Type B pancreatic cell (in vitro differentiated cells): ENCODE measurements at regions not wholly inside any gene's neighbourhood (a gene's known extent, or its start where the extent isn't known, plus 50 kb on each side); places are given as distances from the start of the nearest gene placed in this dataset.

ENCODE experiments used
- DNase-seq: peaks from one replicate; pipeline ENCODE4 v3.0.0; 2021; ENCODE audit warnings: mixed read lengths; ENCODE audit not compliant: unreplicated experiment; ENCODE audit errors: extremely low spot score
- H3K27ac Mint-ChIP-seq: 2 replicates; pipeline ENCODE4 v1.8.0; 2021; ENCODE audit warnings: mild to moderate bottlenecking, mixed read lengths
- H3K27me3 Mint-ChIP-seq: 2 replicates; pipeline ENCODE4 v1.8.0; 2021; ENCODE audit warnings: mixed read lengths
- H3K36me3 Mint-ChIP-seq: 2 replicates; pipeline ENCODE4 v1.8.0; 2021; ENCODE audit warnings: mixed read lengths
- H3K4me1 Mint-ChIP-seq: one replicate; pipeline ENCODE4 v1.8.0; 2021; ENCODE audit warnings: mixed read lengths; ENCODE audit not compliant: unreplicated experiment
- H3K4me3 Mint-ChIP-seq: 2 replicates; pipeline ENCODE4 v1.8.0; 2021; ENCODE audit warnings: mild to moderate bottlenecking, mixed read lengths
- H3K9me3 Mint-ChIP-seq: 2 replicates; pipeline ENCODE4 v1.8.0; 2021; ENCODE audit warnings: mixed read lengths
- CTCF ChIP-seq: fragments of 200-600 bp; sonication (generic); conservative IDR thresholded peaks from 2 replicates; pipeline ENCODE4 v1.5.0; 2021; ENCODE audit warnings: antibody characterized with exemption, mild to moderate bottlenecking

- Mint-ChIP-seq H3K9me3 (no peaks in the 10 kb centered on the region), H3K4me1 (peaks cover 12% of the 10 kb centered on the region), H3K27me3 (peaks cover 10% of the 10 kb centered on the region), H3K27ac (no peak overlapping the region), H3K36me3 (no peaks in the 10 kb centered on the region), H3K4me3 (no peak overlapping the region)
- DNase-seq = no peak
- no peak for TF ChIP-seq CTCF
Measured at GRCh38 chr11:119814766-119815165, 85.8 kb upstream of the NECTIN1 start.

GRCh38 chr11:119810478-119811232 lies 81.7 kb upstream of the NECTIN1 start:
- H3K27ac Mint-ChIP-seq = no peak overlapping the region
- H3K27me3 Mint-ChIP-seq = peaks cover 23% of the 10 kb centered on the region
- no peaks in the 10 kb centered on the region for H3K9me3 Mint-ChIP-seq
- H3K36me3 Mint-ChIP-seq = no peaks in the 10 kb centered on the region
- no peak for DNase-seq
- no peak overlapping the region for H3K4me3 Mint-ChIP-seq
- H3K4me1 Mint-ChIP-seq = no peaks in the 10 kb centered on the region
- TF ChIP-seq CTCF = no peak

GRCh38 chr11:119809346-119809745 lies 80.3 kb upstream of the NECTIN1 start:
- H3K27ac Mint-ChIP-seq = no peak overlapping the region
- no peak for TF ChIP-seq CTCF
- H3K27me3 Mint-ChIP-seq = peaks cover 27% of the 10 kb centered on the region
- no peaks in the 10 kb centered on the region for H3K4me1 Mint-ChIP-seq
- no peaks in the 10 kb centered on the region for H3K9me3 Mint-ChIP-seq
- H3K36me3 Mint-ChIP-seq = no peaks in the 10 kb centered on the region
- no peak for DNase-seq
- no peak overlapping the region for H3K4me3 Mint-ChIP-seq

GRCh38 chr11:119808407-119809185 lies 79.6 kb upstream of the NECTIN1 start:
- no peak for DNase-seq
- no peaks in the 10 kb centered on the region for H3K36me3 Mint-ChIP-seq
- H3K9me3 Mint-ChIP-seq = no peaks in the 10 kb centered on the region
- no peak overlapping the region for H3K27ac Mint-ChIP-seq
- H3K27me3 Mint-ChIP-seq = peaks cover 25% of the 10 kb centered on the region
- no peak overlapping the region for H3K4me3 Mint-ChIP-seq
- TF ChIP-seq CTCF = no peak
- H3K4me1 Mint-ChIP-seq = no peaks in the 10 kb centered on the region

- Mint-ChIP-seq H3K27ac (no peak overlapping the region), H3K36me3 (no peaks in the 10 kb centered on the region), H3K4me3 (no peak overlapping the region), H3K9me3 (no peaks in the 10 kb centered on the region), H3K27me3 (peaks cover 22% of the 10 kb centered on the region), H3K4me1 (no peaks in the 10 kb centered on the region)
- DNase-seq = no peak
- no peak for TF ChIP-seq CTCF
Measured at GRCh38 chr11:119807841-119808240, 78.8 kb upstream of the NECTIN1 start.
